Natural killer cell treated with Interleukin-12 subunit alpha and Interleukin-12 subunit beta and Interleukin-15 and Interleukin-18, amount 100 ng/mL, for 72 hours (primary cell): ENCODE measurements at regions not wholly inside any gene's neighbourhood (a gene's known extent, or its start where the extent isn't known, plus 50 kb on each side); places are given as distances from the start of the nearest gene placed in this dataset.
"Not testable (repeated sequence)": the region's sequence is repeated elsewhere in the genome, so short reads cannot be mapped to it uniquely, and the experiment has no call there.

Experiments used
- ATAC-seq, 2 donors: fragments of 150-1000 bp; cut with Tn5 transposase in 1 of 2; sonication (Bioruptor Pico), chemical (Tn5 transposase) in 1 of 2; 2 replicates each; pipeline ENCODE4 v1.10.0; 2021
- DNase-seq: peaks from one replicate; pipeline ENCODE4 v3.0.0; 2022; ENCODE audit warnings: low spot score
- H3K27ac Mint-ChIP-seq, 2 donors: 1 replicate in 1 of 2; 2 replicates in 1 of 2; pipeline ENCODE4 v1.8.0; 2022; ENCODE audit warnings: mixed read lengths in 2 of 2, mild to moderate bottlenecking in 1 of 2, moderate library complexity in 1 of 2
- H3K27me3 Mint-ChIP-seq, 2 donors: 1 replicate in 1 of 2; 2 replicates in 1 of 2; pipeline ENCODE4 v1.8.0; 2022; ENCODE audit warnings: mixed read lengths in 2 of 2
- H3K36me3 Mint-ChIP-seq: one replicate; pipeline ENCODE4 v1.8.0; 2022; ENCODE audit warnings: mixed read lengths
- H3K4me1 Mint-ChIP-seq, 2 donors: 1 replicate in 1 of 2; 2 replicates in 1 of 2; pipeline ENCODE4 v1.8.0; 2022; ENCODE audit warnings: low read depth in 2 of 2, mixed read lengths in 2 of 2, mild to moderate bottlenecking in 1 of 2
- H3K4me3 Mint-ChIP-seq: one replicate; pipeline ENCODE4 v1.8.0; 2022; ENCODE audit warnings: mixed read lengths
- H3K9me3 Mint-ChIP-seq: 2 replicates; pipeline ENCODE4 v1.8.0; 2022; ENCODE audit warnings: mixed read lengths

GRCh38 chr5:96123418-96123817 lies 161.8 kb upstream of the ELL2 start:
- no peak for DNase-seq
- H3K36me3 Mint-ChIP-seq, result no peaks in the 10 kb centered on the region
- H3K27ac Mint-ChIP-seq, result no peak overlapping the region
- H3K4me1 Mint-ChIP-seq, result no peaks in the 10 kb centered on the region
- H3K27me3 Mint-ChIP-seq, result peaks cover 0 to 12% of the 10 kb centered on the region in 2 donors
- no peaks in the 10 kb centered on the region for H3K9me3 Mint-ChIP-seq
- no peak overlapping the region for H3K4me3 Mint-ChIP-seq
- no peak for ATAC-seq

GRCh38 chr5:96121364-96121763 lies 159.7 kb upstream of the ELL2 start:
- H3K4me1 Mint-ChIP-seq, result no peaks in the 10 kb centered on the region
- H3K36me3 Mint-ChIP-seq, result no peaks in the 10 kb centered on the region
- H3K9me3 Mint-ChIP-seq, result no peaks in the 10 kb centered on the region
- no peak overlapping the region for H3K4me3 Mint-ChIP-seq
- DNase-seq (no peak), ATAC-seq (no peak)
- H3K27ac Mint-ChIP-seq, result no peak overlapping the region
- peaks cover 0 to 6% of the 10 kb centered on the region in 2 donors for H3K27me3 Mint-ChIP-seq

- Mint-ChIP-seq H3K9me3 (peaks cover 1% of the 10 kb centered on the region), H3K27ac (no peak overlapping the region), H3K27me3 (peaks cover 0 to 3% of the 10 kb centered on the region in 2 donors), H3K36me3 (no peaks in the 10 kb centered on the region), H3K4me3 (no peak overlapping the region), H3K4me1 (peaks cover 6 to 7% of the 10 kb centered on the region in 2 donors)
- no peak for ATAC-seq
- no peak for DNase-seq
Measured at GRCh38 chr5:96120120-96120519, 158.5 kb upstream of the ELL2 start.

DNA sequence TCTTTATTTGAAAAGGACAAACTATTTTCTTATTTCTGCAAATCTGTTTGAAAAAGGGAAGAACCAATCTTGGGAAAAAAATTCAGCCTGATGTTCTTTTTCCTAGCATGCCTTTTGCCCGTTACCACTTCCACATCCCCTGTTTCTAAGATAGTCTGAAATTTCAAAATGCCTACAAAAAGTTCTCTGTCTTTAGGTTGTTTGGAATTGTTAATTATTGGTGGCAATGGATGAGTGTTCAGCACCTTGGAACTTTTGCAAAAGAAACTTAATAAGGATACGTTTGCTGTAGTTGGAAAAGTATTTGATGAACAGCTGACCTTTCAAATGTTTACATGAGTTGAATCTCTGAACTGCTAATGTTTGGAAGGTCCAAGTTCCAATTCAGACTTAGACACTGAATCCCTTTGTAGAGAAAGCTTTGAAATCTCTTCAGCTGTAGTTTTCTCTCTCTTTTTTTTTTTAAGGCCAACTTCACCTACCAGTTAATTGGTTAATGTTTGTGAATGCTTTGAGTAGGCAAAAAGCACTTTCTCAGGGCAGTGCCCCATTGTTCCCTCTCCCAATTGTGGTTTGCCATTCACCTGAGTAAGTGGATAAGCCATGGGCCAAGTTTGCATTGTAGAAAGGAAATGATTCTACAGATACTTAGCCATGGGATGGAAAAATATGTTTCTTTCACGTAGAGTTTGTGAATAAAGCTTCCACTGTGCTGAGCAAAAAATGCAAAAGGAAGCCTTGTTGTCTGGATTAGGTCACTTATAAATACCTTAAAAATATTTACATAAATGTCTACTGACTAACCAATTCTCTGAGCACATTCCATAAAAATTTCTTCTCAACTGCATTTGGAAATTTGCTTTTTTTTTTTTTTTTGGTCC lies 156.4 kb upstream of the ELL2 start:
- Mint-ChIP-seq H3K27me3 (peaks cover 0 to 3% of the 10 kb centered on the region in 2 donors), H3K27ac (peak overlapping the region in 1 of 2 donors; percentile 31), H3K4me1 (peaks cover 15 to 28% of the 10 kb centered on the region in 2 donors), H3K9me3 (peaks cover 3% of the 10 kb centered on the region), H3K36me3 (no peaks in the 10 kb centered on the region), H3K4me3 (no peak overlapping the region)
- DNase-seq (no peak), ATAC-seq (no peak)

DNA sequence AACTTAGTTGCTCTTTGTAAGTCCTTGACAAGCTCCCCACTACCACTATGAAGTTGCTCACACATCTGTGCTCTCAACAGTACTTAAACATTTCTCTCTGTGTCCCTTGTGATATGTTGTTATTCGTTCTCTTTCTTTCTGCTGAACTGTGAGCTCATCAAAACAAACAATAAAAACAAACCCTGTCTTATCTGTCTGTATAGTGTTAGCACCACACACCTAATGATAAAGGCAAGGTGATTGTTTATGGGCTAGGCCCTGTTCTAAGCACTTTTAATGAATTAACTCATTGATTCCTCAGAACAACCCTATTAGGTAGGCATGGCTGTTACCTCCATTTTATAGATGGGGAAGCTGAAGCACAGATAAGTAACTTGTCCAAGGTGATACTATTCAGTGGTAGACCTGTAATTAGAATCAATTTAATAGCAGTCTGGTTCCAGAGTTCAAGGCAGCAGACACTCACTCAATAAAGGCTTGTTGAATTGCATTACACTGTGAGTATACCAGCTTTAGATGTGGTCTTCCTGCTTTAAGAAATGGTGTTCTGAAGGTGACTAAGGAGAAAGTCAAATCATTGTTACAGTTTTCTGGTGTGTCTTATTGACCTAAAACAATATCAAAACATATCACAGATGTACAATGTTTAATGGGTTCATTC lies 153.6 kb upstream of the ELL2 start:
- peak overlapping the region; percentile 30 to 92 for H3K27ac Mint-ChIP-seq
- peak overlapping the region; percentile 47 for H3K4me3 Mint-ChIP-seq
- H3K36me3 Mint-ChIP-seq, result no peaks in the 10 kb centered on the region
- H3K4me1 Mint-ChIP-seq, result peaks cover 15 to 31% of the 10 kb centered on the region in 2 donors
- DNase-seq (no peak), ATAC-seq (peak; percentile 45 to 51)
- peaks cover 3% of the 10 kb centered on the region for H3K9me3 Mint-ChIP-seq
- peaks cover 0 to 3% of the 10 kb centered on the region in 2 donors for H3K27me3 Mint-ChIP-seq

- Mint-ChIP-seq H3K27ac (peak overlapping the region; percentile 30 to 92), H3K27me3 (peaks cover 0 to under 1% of the 10 kb centered on the region in 2 donors), H3K36me3 (no peaks in the 10 kb centered on the region), H3K4me3 (peak overlapping the region; percentile 47), H3K4me1 (peaks cover 15 to 35% of the 10 kb centered on the region in 2 donors), H3K9me3 (peaks cover 3% of the 10 kb centered on the region)
- DNase-seq (no peak), ATAC-seq (peak; percentile 87 to 91)
Measured at GRCh38 chr5:96114736-96115135, 153.1 kb upstream of the ELL2 start.

- Mint-ChIP-seq H3K4me1 (peaks cover 15 to 35% of the 10 kb centered on the region in 2 donors), H3K27ac (peak overlapping the region; percentile 30 to 92), H3K36me3 (peaks cover 4% of the 10 kb centered on the region), H3K9me3 (peaks cover 3% of the 10 kb centered on the region), H3K4me3 (peak overlapping the region; percentile 47), H3K27me3 (peaks cover 3 to 6% of the 10 kb centered on the region in 2 donors)
- peak; percentile 65 to 69 for ATAC-seq
- no peak for DNase-seq
Measured at GRCh38 chr5:96113170-96113939, 151.7 kb upstream of the ELL2 start.

GRCh38 chr5:96112703-96113102 lies 151.1 kb upstream of the ELL2 start:
- ATAC-seq (no peak), DNase-seq (no peak)
- peaks cover 4% of the 10 kb centered on the region for H3K36me3 Mint-ChIP-seq
- H3K4me1 Mint-ChIP-seq, result peaks cover 15 to 35% of the 10 kb centered on the region in 2 donors
- H3K4me3 Mint-ChIP-seq, result no peak overlapping the region
- peaks cover 3 to 6% of the 10 kb centered on the region in 2 donors for H3K27me3 Mint-ChIP-seq
- H3K27ac Mint-ChIP-seq, result no peak overlapping the region
- peaks cover 3% of the 10 kb centered on the region for H3K9me3 Mint-ChIP-seq

DNA sequence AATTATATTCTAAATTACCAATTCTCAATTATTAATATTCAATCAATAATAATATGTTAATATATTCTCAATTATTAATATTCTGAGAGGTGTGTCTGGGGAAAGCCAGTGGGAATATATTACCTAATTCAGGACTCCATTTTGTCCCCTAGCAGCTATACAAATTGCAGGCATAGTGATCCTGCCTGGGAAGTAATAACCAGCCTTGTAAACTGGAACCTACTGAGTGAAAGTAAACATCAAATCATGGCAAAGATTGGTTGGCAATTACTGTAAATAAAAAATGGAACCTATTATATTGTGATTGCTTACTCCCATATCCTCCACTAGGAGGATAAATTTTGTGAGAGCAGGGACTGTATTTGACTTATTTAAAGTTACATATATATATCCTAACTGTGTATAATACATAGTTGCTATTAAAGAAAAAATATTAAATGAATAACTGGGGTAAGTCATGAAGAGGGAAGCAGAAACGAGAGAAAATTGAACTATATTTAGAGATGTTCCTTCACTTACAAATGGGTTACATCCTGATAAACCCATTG lies 150.5 kb upstream of the ELL2 start:
- ATAC-seq (no peak), DNase-seq (no peak)
- Mint-ChIP-seq H3K36me3 (peaks cover 4% of the 10 kb centered on the region), H3K4me3 (no peak overlapping the region), H3K4me1 (peaks cover 15 to 35% of the 10 kb centered on the region in 2 donors), H3K27ac (no peak overlapping the region), H3K9me3 (peaks cover 3% of the 10 kb centered on the region), H3K27me3 (peaks cover 3 to 6% of the 10 kb centered on the region in 2 donors)

- Mint-ChIP-seq H3K36me3 (peaks cover 5% of the 10 kb centered on the region), H3K27ac (no peak overlapping the region), H3K4me3 (no peak overlapping the region), H3K4me1 (peaks cover 15 to 35% of the 10 kb centered on the region in 2 donors), H3K9me3 (peaks cover 3% of the 10 kb centered on the region), H3K27me3 (peaks cover 3 to 6% of the 10 kb centered on the region in 2 donors)
- DNase-seq, result no peak
- ATAC-seq, result no peak
Measured at GRCh38 chr5:96111080-96111756, 149.6 kb upstream of the ELL2 start.

GRCh38 chr5:96110300-96110699 lies 148.6 kb upstream of the ELL2 start:
- peaks cover 6% of the 10 kb centered on the region in 2 donors for H3K27me3 Mint-ChIP-seq
- H3K4me1 Mint-ChIP-seq, result peaks cover 11 to 30% of the 10 kb centered on the region in 2 donors
- H3K27ac Mint-ChIP-seq, result peak overlapping the region; percentile 13 to 73
- H3K4me3 Mint-ChIP-seq, result peak overlapping the region; percentile 53
- ATAC-seq, result no peak
- H3K36me3 Mint-ChIP-seq, result peaks cover 11% of the 10 kb centered on the region
- no peak for DNase-seq
- peaks cover 3% of the 10 kb centered on the region for H3K9me3 Mint-ChIP-seq

- H3K27ac Mint-ChIP-seq, DNase-seq, H3K4me3 Mint-ChIP-seq, H3K27me3 Mint-ChIP-seq, H3K9me3 Mint-ChIP-seq, ATAC-seq: not testable (repeated sequence)
- H3K36me3 Mint-ChIP-seq, result peaks cover 11% of the 10 kb centered on the region
- H3K4me1 Mint-ChIP-seq, result peaks cover 0 to 13% of the 10 kb centered on the region in 2 donors
Measured at GRCh38 chr5:96108629-96109028, 147.0 kb upstream of the ELL2 start.

DNA sequence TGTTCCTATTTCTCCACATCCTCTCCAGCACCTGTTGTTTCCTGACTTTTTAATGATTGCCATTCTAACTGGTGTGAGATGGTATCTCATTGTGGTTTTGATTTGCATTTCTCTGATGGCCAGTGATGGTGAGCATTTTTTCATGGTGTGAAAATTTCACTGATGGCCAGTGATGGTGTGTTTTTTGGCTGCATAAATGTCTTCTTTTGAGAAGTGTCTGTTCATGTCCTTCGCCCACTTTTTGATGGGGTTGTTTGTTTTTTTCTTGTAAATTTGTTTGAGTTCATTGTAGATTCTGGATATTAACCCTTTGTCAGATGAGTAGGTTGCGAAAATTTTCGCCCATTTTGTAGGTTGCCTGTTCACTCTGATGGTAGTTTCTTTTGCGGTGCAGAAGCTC lies 142.2 kb upstream of the ELL2 start:
- not testable (repeated sequence) for DNase-seq, H3K4me3 Mint-ChIP-seq, H3K27me3 Mint-ChIP-seq, H3K27ac Mint-ChIP-seq, H3K4me1 Mint-ChIP-seq, ATAC-seq, H3K9me3 Mint-ChIP-seq, H3K36me3 Mint-ChIP-seq
